HPDE6-E6E7 (cell line): ENCODE measurements at regions not wholly inside any gene's neighbourhood (a gene's known extent, or its start where the extent isn't known, plus 50 kb on each side); places are given as distances from the start of the nearest gene placed in this dataset.

ENCODE experiments used
- DNase-seq: peaks from one replicate; pipeline ENCODE4 v3.0.0; 2011; ENCODE audit warnings: missing footprints; ENCODE audit errors: extremely low spot score

GRCh38 chr6:44049989-44050871 lies 77.0 kb downstream of the MRPL14 start:
- no peak for DNase-seq

DNA sequence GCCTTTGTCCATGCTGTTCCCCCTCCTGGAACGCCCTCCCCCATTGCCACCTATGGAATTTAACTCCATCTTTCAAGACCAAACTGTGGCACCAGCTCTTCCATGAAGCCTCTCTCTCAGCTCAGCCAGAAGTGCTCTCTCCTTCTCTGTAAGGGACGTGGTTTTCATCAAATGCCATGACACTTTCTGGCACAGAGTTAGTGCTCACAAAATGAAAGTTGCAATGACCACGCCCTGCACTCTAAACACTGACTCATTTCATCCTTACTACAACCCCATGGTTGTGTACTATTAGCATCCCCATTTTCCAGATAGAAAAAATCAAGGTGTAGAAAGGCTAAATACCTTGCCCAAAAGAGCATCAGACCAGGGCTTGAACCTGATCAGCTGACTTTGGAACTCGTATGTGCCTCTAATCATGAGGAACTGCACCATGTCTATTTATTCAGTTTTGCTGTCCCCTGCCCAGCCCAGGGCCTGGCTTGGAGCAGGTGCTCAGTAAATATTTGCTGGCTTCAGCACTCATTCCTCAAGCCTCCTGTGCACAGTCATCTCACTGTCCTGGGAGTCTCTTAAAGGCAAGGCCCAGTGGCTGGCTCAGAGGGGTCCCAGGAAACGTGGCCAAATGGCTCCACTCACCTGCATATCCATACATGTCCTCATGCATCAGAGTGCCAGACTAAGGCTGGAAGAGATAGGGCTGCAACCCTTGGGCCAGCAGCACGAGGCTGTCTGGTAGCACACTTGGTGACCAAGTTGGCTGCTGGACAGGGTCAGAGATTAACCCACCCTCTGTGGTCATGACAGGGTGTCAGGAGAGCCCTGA lies 77.9 kb downstream of the MRPL14 start:
- no peak for DNase-seq

GRCh38 chr6:44048277-44048676 lies 79.0 kb downstream of the MRPL14 start:
- no peak for DNase-seq

GRCh38 chr6:44047801-44048200 lies 79.5 kb downstream of the MRPL14 start:
- DNase-seq, result no peak

DNA sequence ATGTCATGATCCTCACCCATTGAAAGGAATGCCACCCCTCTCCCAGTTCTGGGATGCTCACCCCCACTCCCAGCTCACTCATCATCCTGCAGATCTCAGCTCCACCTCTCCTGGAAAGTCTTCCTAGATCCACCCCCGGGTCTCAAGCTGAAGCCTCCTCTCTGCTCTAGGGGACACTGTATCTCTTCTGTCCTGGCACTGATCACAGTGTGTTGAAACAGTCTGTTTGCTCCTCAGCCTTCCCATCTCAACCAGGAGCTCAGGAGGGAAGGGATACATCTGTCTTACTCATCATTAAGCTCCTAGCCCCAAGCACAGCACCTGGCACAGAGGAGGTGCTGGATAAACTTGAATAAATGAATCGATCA lies 80.1 kb downstream of the MRPL14 start:
- no peak for DNase-seq

GRCh38 chr6:44046516-44047178 lies 80.6 kb downstream of the MRPL14 start:
- DNase-seq, result no peak

- no peak for DNase-seq
Observed at GRCh38 chr6:44045672-44046015, 81.6 kb downstream of the MRPL14 start.

DNA sequence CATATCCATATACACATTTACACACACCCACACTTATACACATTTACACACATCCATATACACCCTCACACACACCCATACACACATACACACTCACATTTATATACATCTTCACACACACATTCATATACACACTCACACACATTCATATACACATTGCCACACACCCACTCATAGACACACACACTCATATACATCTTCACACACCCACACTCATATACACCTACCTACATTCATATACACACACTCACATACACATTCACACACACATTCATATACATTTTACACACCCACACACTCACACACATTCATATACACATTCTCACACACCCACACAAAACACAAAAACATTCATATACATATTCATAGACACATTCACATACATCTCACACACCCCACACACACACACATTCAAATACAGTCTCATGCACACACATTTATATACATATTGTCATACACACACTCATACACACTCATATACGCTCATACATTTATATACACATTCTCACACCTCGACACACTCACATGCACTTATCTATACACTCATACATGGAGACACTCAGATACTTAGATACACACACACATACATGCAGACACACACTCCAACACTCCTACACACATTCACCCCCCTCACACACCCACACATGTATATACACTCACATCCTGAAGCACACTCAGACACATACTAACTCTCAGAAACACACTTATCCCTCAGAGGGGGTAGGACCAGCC lies 82.1 kb downstream of the MRPL14 start:
- DNase-seq, result no peak

GRCh38 chr6:44044154-44044539 lies 83.1 kb downstream of the MRPL14 start:
- DNase-seq, result no peak

GRCh38 chr6:44043479-44044153 lies 83.6 kb downstream of the MRPL14 start:
- no peak for DNase-seq

GRCh38 chr6:44042989-44043478 lies 84.2 kb downstream of the MRPL14 start:
- DNase-seq, result no peak

DNA sequence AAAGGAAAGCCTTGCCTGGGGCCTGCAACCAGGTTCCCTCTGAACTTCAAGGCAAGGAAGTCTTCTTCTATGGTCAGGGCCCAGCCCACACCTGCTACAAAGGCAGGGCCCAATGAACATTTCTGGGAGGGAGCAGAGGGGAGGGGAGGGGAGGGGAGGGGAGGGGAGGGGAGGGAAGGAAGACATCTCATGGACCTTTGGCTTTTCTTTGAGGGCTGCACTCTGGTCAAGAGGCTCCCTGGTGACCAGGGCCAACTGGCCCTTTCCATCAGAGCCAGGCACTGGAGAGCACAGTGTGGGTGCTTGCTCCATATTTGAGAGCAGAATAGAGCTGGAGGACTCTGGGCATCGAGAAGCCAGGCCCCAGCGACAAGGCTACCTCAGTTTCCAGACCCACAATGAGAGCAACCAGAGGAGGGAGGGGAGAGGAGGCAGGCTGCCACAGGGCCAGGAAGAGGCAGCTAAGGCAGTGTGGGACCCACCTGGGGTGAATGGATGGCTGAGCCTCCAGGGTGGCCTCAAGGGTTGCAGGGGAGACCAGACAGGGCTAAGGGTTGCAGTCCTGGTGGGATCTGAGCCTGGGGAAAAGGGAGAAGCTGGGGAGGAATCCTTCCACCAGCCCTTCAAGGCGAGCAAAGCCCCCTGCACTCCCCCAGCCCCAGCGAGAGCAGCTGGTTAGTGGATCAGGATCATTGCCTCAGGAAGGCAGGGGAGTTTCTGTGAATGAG lies 84.8 kb downstream of the MRPL14 start:
- no peak for DNase-seq

- no peak for DNase-seq
Observed at GRCh38 chr6:44041461-44042260, 85.6 kb downstream of the MRPL14 start.

DNA sequence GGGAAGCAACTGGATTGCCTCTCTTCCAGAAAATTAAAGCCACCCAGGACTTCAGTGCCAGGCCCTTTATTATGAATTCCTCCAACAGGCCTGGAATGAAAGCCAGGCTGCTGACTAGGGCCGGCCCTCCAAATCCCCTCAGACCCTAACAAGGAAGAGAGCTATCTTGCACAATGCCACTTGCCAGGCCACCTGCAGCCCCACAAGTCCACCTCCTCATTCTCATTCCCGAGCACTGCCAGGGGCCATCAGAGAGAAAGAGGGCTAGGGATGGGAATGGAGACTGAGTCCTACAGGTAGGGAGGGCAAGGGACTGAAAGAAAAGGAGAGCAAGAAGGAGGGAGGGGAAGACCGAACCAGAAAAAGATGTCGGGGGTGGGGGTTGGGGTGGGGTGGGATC lies 86.5 kb downstream of the MRPL14 start:
- no peak for DNase-seq

DNA sequence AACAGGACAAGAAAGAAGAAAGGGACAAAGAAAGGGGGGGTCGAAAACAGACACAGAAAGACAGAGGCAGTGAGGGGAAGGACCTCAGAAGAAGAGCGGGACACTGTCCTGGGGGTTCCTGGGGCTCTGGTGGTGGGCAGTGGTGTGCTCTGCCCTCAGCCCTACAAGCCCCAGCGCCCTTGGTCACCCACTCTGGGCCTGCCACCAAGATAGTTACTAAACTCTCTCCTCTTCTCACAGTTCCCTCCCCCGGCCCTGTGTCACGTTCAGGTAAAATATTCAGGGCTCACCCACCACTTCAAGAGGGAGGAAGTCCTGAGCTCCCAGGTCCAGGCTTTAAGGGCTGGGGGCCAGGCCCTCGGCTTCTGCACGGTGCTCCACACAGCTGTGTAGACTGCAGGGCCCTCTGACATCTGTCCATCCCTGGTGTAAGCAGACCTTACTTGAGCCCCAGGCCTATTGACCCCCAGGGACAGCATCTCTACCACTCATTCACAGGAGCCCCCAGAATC lies 87.4 kb downstream of the MRPL14 start:
- DNase-seq, result no peak

- no peak for DNase-seq
Observed at GRCh38 chr6:44039191-44039719, 88.0 kb downstream of the MRPL14 start.

DNA sequence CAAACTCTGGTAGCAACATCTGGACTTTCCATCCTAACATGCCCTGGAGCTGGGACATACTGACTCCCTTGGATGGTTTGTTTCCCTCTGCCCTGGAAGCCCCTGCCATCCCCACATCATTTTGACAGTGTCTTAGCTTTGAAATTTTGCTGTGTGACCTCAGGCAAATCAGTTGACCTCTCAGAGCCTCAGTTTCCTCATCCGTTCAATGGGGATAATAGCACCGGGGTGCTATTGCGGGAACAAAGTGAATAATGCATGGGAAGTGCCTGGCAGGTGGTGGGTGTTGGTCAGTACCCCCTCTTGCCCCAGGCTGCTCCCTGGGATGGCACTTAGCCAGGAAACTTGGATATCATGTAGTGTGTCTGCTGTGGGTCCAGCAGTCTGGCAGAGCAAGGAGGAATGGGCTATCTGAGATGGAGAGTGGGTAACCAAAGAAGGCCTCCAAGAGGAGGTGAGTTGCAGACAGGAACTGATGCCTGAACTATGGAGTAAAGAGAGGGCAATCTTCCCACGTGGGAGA lies 88.6 kb downstream of the MRPL14 start:
- DNase-seq, result no peak

DNA sequence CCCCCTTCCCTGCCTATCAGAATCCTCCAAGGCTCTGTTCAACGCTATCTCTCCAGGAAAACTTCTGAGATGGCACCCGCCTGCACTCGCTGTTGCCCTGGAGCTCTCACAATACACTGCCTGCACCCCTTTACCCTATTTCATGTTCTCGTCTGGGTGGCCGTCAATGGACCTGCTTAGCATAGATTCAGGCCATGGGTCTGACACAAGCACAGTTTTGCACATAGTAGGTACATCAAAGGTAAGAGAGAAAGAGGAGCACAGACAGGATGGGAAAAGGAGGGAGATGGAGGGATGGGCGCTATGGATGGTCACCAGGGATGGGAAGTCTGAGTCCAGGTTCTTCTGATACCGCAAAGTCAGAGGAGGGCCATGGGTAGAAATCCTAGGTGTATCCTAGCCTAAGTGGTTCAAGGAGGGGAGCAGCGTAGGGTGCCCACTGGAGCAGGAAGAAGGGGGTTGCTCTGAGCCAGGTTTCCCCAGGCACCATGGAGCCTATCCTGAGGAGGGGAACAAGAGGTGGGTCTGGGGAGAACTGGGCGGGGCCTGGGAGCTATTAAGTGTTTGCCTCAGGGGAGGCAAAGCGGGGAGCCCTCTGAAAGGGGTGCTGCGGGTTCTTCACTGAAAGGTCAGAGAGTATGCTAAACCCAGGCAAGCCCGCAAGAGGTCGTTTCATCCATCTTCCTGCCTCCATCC lies 89.3 kb downstream of the MRPL14 start:
- DNase-seq, result no peak
